DOHH2 (cell line): ENCODE measurements at regions not wholly inside any gene's neighbourhood (a gene's known extent, or its start where the extent isn't known, plus 50 kb on each side); places are given as distances from the start of the nearest gene placed in this dataset.

Experiments
- H3F3A ChIP-seq: fragments of 200-600 bp; sonication (generic), shearing (Covaris generic); 2 replicates; pipeline ENCODE4 v1.6.0; 2016; ENCODE audit warnings: antibody characterized with exemption, mild to moderate bottlenecking; ENCODE audit not compliant: control insufficient read depth, insufficient read depth
- H3K27ac ChIP-seq: fragments of 200-600 bp; sonication (generic); 2 replicates; pipeline ENCODE4 v1.5.1; 2014; ENCODE audit warnings: low read depth, mild to moderate bottlenecking, low read length, moderate library complexity
- H3K27me3 ChIP-seq: fragments of 200-600 bp; sonication (generic); 2 replicates; pipeline ENCODE4 v1.6.1; 2014; ENCODE audit warnings: mild to moderate bottlenecking, low read length, mixed read lengths; ENCODE audit not compliant: control insufficient read depth
- H3K36me3 ChIP-seq: fragments of 200-600 bp; sonication (generic); 2 replicates; pipeline ENCODE4 v1.6.1; 2014; ENCODE audit warnings: mild to moderate bottlenecking, low read length, moderate library complexity, mixed read lengths; ENCODE audit not compliant: control insufficient read depth
- H3K4me1 ChIP-seq: fragments of 200-600 bp; sonication (generic); 2 replicates; pipeline ENCODE4 v1.6.1; 2014; ENCODE audit warnings: mild to moderate bottlenecking, low read length, mixed read lengths; ENCODE audit not compliant: control insufficient read depth
- H3K4me2 ChIP-seq: fragments of 200-600 bp; sonication (generic); 2 replicates; pipeline ENCODE4 v1.6.0; 2014; ENCODE audit warnings: mild to moderate bottlenecking, low read length, moderate library complexity
- H3K4me3 ChIP-seq: fragments of 200-600 bp; sonication (generic); 2 replicates; pipeline ENCODE4 v1.5.1; 2014; ENCODE audit warnings: mild to moderate bottlenecking, low read length, mixed read lengths
- H3K79me2 ChIP-seq: fragments of 200-600 bp; sonication (generic); 2 replicates; pipeline ENCODE4 v1.6.1; 2014; ENCODE audit warnings: mild to moderate bottlenecking, low read length, mixed read lengths; ENCODE audit not compliant: control insufficient read depth
- H3K9me2 ChIP-seq: fragments of 200-600 bp; sonication (generic); replicated peaks from 2 replicates; pipeline ENCODE4 v1.6.1; 2014; ENCODE audit warnings: mild to moderate bottlenecking, low read length, mixed read lengths; ENCODE audit not compliant: control insufficient read depth
- H3K9me3 ChIP-seq: fragments of 200-600 bp; sonication (generic); 2 replicates; pipeline ENCODE4 v1.6.1; 2014; ENCODE audit warnings: antibody characterized with exemption, low read length, mixed read lengths; ENCODE audit not compliant: control insufficient read depth, insufficient read depth
- H4K20me1 ChIP-seq: fragments of 200-600 bp; sonication (generic); 2 replicates; pipeline ENCODE4 v1.6.0; 2014; ENCODE audit warnings: low read depth, mild to moderate bottlenecking, antibody characterized with exemption, low read length, moderate library complexity; ENCODE audit not compliant: control insufficient read depth, insufficient read depth
- EZH2phosphoT487 ChIP-seq: fragments of 200-600 bp; sonication (generic); IDR thresholded peaks from 2 replicates; pipeline ENCODE4 v1.6.1; 2017; ENCODE audit warnings: borderline replicate concordance, mild to moderate bottlenecking, antibody characterized with exemption, low read length, moderate library complexity, mixed read lengths
- TF ChIP-seq, protein P1 (sequence below): fragments of 200-600 bp; sonication (generic); IDR thresholded peaks from one replicate; pipeline ENCODE4 v1.5.1; 2014; ENCODE audit warnings: antibody characterized with exemption, mild to moderate bottlenecking, low read depth, low read length; ENCODE audit not compliant: poor library complexity, severe bottlenecking

DNA sequence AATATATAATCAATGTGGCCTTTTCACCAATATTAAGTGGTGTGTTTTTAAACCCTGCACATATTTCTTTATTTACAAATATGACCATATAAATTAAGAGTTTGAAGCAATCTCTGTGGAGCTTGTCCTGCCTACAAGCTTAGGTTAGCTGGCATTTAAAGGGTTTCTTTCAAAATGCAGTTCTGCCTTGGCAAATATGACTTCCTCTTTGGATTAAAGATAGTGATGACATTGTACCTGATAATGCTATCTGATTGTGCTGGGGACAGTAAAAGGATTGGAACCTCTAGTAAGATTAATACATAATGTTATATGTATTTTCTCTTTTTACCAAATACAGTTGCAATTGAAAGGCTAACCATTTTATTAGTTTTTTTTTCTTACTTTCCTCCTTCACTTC lies 249.1 kb downstream of the OTOL1 start:
- Histone ChIP-seq H3K27me3 (no peaks in the 10 kb centered on the region), H3K4me3 (no peak overlapping the region), H3K79me2 (no peaks in the 10 kb centered on the region), H3K9me3 (no peaks in the 10 kb centered on the region), H3F3A (no peaks in the 10 kb centered on the region), H3K9me2 (no peaks in the 10 kb centered on the region), H3K4me1 (no peaks in the 10 kb centered on the region), H4K20me1 (no peaks in the 10 kb centered on the region), H3K27ac (no peak overlapping the region), H3K4me2 (no peak overlapping the region), H3K36me3 (no peaks in the 10 kb centered on the region)
- TF ChIP-seq EZH2phosphoT487, result no peak
- TF ChIP-seq, protein P1, sequence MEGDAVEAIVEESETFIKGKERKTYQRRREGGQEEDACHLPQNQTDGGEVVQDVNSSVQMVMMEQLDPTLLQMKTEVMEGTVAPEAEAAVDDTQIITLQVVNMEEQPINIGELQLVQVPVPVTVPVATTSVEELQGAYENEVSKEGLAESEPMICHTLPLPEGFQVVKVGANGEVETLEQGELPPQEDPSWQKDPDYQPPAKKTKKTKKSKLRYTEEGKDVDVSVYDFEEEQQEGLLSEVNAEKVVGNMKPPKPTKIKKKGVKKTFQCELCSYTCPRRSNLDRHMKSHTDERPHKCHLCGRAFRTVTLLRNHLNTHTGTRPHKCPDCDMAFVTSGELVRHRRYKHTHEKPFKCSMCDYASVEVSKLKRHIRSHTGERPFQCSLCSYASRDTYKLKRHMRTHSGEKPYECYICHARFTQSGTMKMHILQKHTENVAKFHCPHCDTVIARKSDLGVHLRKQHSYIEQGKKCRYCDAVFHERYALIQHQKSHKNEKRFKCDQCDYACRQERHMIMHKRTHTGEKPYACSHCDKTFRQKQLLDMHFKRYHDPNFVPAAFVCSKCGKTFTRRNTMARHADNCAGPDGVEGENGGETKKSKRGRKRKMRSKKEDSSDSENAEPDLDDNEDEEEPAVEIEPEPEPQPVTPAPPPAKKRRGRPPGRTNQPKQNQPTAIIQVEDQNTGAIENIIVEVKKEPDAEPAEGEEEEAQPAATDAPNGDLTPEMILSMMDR, result no peak

DNA sequence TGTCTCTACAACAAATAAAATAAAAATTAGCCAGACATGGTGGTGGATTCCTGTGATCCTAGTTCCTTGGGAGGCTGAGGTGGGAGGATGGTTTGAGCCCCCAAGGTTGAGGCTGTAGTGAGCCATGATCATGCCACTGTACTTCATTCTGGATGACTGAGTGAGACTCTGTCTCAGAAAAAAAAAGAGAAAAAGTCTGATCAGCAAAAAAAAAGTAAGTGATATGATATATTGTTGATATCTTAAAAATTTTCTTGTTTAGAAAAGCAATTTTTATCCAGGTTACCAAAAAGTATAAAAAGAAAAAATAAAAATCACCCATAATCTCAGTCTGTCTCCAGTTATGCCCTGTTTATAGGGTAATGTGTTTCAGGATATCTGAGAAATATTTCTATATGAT lies 251.4 kb downstream of the OTOL1 start:
- H3K9me3 ChIP-seq, result no peaks in the 10 kb centered on the region
- H4K20me1 ChIP-seq, result no peaks in the 10 kb centered on the region
- no peaks in the 10 kb centered on the region for H3K9me2 ChIP-seq
- H3K4me3 ChIP-seq, result no peak overlapping the region
- H3K4me1 ChIP-seq, result no peaks in the 10 kb centered on the region
- H3K27me3 ChIP-seq, result no peaks in the 10 kb centered on the region
- H3K27ac ChIP-seq, result no peak overlapping the region
- H3K36me3 ChIP-seq, result no peaks in the 10 kb centered on the region
- no peaks in the 10 kb centered on the region for H3K79me2 ChIP-seq
- TF ChIP-seq EZH2phosphoT487, result no peak
- TF ChIP-seq, protein P1, result no peak
- no peaks in the 10 kb centered on the region for H3F3A ChIP-seq
- no peak overlapping the region for H3K4me2 ChIP-seq

DNA sequence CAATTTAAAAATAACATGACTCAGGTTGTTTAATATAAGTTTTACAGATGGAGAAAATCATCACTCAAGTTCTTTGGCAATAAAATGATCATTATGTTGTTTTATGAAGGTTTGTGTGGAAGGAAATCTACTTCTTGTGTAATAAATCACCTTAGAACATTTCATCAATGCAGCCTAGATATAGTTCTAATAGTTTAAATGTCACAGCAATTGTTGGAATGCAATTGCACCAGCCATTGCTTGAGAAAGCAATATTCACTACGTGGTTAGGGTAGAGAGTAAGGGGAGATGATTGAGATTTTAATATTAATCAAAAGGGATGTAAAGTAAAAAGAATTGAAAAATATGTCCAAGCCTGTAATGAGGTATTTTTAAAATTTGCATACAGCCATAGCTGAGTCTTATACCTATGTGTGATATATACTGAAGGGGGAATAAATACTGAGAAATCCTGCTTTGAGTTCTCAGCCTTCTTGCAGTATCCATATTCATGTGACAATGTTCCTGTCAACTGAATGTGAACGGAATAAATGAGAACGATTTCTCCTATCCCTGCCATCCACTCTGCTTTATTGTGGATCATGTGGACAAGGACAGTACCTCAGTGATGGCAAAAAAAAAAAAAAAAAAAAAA lies 257.9 kb downstream of the OTOL1 start:
- TF ChIP-seq EZH2phosphoT487, result no peak
- TF ChIP-seq, protein P1, result no peak
- Histone ChIP-seq H3K9me3 (no peaks in the 10 kb centered on the region), H3K4me3 (no peak overlapping the region)

More for the DNA sequence above, 257.9 kb downstream of the OTOL1 start:
- Histone ChIP-seq H3K79me2 (no peaks in the 10 kb centered on the region), H3K27me3 (no peaks in the 10 kb centered on the region), H3K4me1 (no peaks in the 10 kb centered on the region), H3K27ac (no peak overlapping the region), H3F3A (no peaks in the 10 kb centered on the region), H3K9me2 (no peaks in the 10 kb centered on the region), H3K36me3 (no peaks in the 10 kb centered on the region), H3K4me2 (no peak overlapping the region), H4K20me1 (no peaks in the 10 kb centered on the region)
